Lung (tissue), 11 donors: ENCODE measurements at regions not wholly inside any gene's neighbourhood (a gene's known extent, or its start where the extent isn't known, plus 50 kb on each side); places are given as distances from the start of the nearest gene placed in this dataset.

Source experiments
- ATAC-seq: fragments of 200-7000 bp; cut with Tn5 transposase; one replicate; pipeline ENCODE4 v1.9.1; 2020; ENCODE audit warnings: moderate number of reproducible peaks; ENCODE audit not compliant: insufficient read depth, low FRiP score
- DNase-seq, 3 donors: peaks; one replicate each; pipeline ENCODE4 v3.0.0-alpha.2; 2013 to 2017
- H3K27ac ChIP-seq, 2 donors: one replicate each; pipeline ENCODE4 v1.5.1; 2013; ENCODE audit warnings: mild to moderate bottlenecking in 2 of 2, moderate library complexity in 2 of 2, control low read depth in 1 of 2, inconsistent platforms in 1 of 2, low read depth in 1 of 2, low read length in 1 of 2
- H3K27me3 ChIP-seq, 3 donors: one replicate each; pipeline ENCODE4 v1.5.1; 2013; ENCODE audit warnings: low read length in 2 of 3; ENCODE audit not compliant: control insufficient read depth in 3 of 3, insufficient read depth in 3 of 3
- H3K36me3 ChIP-seq, 4 donors: one replicate each; pipeline ENCODE4 v1.5.1; 2013; ENCODE audit warnings: low read length in 4 of 4, mild to moderate bottlenecking in 1 of 4, moderate library complexity in 1 of 4; ENCODE audit not compliant: control insufficient read depth in 4 of 4, insufficient read depth in 4 of 4
- H3K4me1 ChIP-seq, 5 donors: one replicate each; pipeline ENCODE4 v1.5.1; 2013; ENCODE audit warnings: low read length in 5 of 5, mild to moderate bottlenecking in 2 of 5, moderate library complexity in 1 of 5; ENCODE audit not compliant: control insufficient read depth in 5 of 5, insufficient read depth in 5 of 5
- H3K4me3 ChIP-seq: one replicate; pipeline ENCODE4 v1.5.1; 2013; ENCODE audit warnings: mild to moderate bottlenecking, control low read depth, moderate library complexity
- H3K9ac ChIP-seq, 2 donors: one replicate each; pipeline ENCODE4 v1.5.1; 2013; ENCODE audit warnings: low read length in 2 of 2, control low read depth in 1 of 2; ENCODE audit not compliant: insufficient read depth in 1 of 2
- H3K9me3 ChIP-seq, 4 donors: one replicate each; pipeline ENCODE4 v1.5.1; 2013; ENCODE audit warnings: low read length in 3 of 4, mild to moderate bottlenecking in 1 of 4, moderate library complexity in 1 of 4; ENCODE audit not compliant: control insufficient read depth in 4 of 4, insufficient read depth in 3 of 4
- WGBS, 2 donors: extraction: QIAGEN DNeasy Blood & Tissue Kit; methylation state at CpG; one replicate each; pipeline ENCODE4 v1.1.7; 2013; 5-methylcytosine and 5-hydroxymethylcytosine counted together
- TF ChIP-seq, protein P1 (sequence below): IDR thresholded peaks from 2 replicates; pipeline ENCODE4 v1.5.1; 2012; ENCODE audit warnings: mild to moderate bottlenecking; ENCODE audit errors: control extremely low read depth, extremely low read depth
- donor health status: control.
- donor health status: control.
- donor health status: Bipolar disorder and iron deficiency.
- donor health status: healthy.
- donor health status: DM: yes; HTN: yes; CAD: no.

DNA sequence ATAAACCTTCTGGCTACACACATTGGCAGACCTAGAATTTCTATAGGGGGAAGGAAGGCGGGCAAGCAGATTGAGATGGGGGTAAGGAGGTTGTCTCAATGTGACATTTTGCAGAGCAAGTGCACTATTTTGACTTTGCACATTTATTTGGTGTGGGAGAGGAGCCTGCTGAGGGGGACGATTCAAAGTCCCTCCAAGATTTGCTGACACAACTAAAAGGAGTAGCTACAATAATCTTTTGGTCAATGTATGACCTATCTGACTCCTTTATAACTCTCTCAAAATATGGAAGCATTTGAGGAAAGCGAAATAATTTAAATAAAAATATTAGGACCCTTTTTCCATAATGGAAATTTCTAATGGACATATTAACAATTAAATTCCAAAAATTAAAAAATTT is 274.9 kb upstream of the PPARGC1A start:
- H3K9ac ChIP-seq: no peak overlapping the region
- no peak for DNase-seq
- no peak overlapping the region for H3K4me3 ChIP-seq
- no peaks in the 10 kb centered on the region for H3K9me3 ChIP-seq
- no peaks in the 10 kb centered on the region for H3K36me3 ChIP-seq
- no peak for ATAC-seq
- TF ChIP-seq, protein P1, sequence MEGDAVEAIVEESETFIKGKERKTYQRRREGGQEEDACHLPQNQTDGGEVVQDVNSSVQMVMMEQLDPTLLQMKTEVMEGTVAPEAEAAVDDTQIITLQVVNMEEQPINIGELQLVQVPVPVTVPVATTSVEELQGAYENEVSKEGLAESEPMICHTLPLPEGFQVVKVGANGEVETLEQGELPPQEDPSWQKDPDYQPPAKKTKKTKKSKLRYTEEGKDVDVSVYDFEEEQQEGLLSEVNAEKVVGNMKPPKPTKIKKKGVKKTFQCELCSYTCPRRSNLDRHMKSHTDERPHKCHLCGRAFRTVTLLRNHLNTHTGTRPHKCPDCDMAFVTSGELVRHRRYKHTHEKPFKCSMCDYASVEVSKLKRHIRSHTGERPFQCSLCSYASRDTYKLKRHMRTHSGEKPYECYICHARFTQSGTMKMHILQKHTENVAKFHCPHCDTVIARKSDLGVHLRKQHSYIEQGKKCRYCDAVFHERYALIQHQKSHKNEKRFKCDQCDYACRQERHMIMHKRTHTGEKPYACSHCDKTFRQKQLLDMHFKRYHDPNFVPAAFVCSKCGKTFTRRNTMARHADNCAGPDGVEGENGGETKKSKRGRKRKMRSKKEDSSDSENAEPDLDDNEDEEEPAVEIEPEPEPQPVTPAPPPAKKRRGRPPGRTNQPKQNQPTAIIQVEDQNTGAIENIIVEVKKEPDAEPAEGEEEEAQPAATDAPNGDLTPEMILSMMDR: no peak
- H3K27ac ChIP-seq: no peak overlapping the region
- no peaks in the 10 kb centered on the region for H3K27me3 ChIP-seq
- WGBS, 2 donors: 85 to 90% methylated on average over 3 of the region's 3 CpGs
- H3K4me1 ChIP-seq: peaks cover 0 to 12% (median 0%) of the 10 kb centered on the region in 5 donors

DNA sequence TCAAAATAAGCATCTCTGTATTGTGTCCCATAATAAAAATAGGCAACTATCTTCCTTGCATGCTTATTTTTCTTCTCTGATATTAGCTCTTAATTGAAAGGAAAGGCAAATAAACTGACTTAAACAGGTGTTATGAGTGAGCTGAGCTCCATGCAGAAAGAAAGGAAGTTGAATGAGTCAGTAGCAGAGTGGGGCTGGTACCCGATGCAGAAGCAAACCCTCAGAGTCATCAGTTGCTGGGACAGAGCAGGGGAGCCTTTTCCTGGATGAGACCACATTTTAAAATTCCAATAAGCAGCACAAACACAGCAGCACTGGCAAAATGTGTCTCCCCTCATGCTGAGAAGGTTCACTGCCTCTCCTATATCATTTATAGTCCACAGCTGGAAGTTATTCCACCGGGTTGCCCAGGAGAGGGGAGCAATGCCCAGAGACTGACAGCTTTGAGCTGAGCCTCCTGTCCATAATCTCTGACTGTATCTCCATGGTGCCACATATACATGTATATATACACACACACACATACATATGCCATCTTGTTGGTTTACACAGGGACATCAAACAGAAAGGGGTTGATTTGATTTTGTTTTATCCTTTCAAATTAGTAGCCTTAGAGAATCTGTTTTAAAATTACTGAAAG is 274.3 kb upstream of the PPARGC1A start:
- TF ChIP-seq, protein P1: no peak
- peaks cover 0 to 15% (median 0%) of the 10 kb centered on the region in 5 donors for H3K4me1 ChIP-seq
- H3K9me3 ChIP-seq: no peaks in the 10 kb centered on the region
- 31 to 51% methylated on average over 2 of the region's 2 CpGs for WGBS, 2 donors
- no peak overlapping the region for H3K4me3 ChIP-seq
- no peak overlapping the region for H3K9ac ChIP-seq
- no peaks in the 10 kb centered on the region for H3K27me3 ChIP-seq
- no peak for ATAC-seq
- DNase-seq: no peak
- H3K36me3 ChIP-seq: no peaks in the 10 kb centered on the region
- no peak overlapping the region for H3K27ac ChIP-seq

DNA sequence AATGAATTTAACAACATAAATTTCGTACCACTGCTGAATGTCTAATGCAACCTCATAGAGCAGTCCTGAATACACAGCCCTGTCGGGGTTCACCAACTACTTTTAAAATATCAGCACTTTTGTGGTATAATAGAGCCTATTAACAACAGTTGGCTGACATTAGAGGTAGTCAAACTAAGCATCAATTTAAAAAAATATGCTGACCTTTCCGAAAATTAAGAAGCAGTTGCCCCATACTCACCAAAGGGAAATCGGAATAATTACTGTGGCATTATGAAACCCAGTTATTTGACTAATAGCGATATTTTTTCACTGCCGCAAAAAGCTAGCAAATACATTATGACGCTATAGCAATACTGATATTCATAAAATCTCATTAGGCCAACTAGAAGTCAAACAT is 273.5 kb upstream of the PPARGC1A start:
- H3K4me3 ChIP-seq: no peak overlapping the region
- H3K9ac ChIP-seq: no peak overlapping the region
- H3K4me1 ChIP-seq: peaks cover 0 to 15% (median 0%) of the 10 kb centered on the region in 5 donors
- no peaks in the 10 kb centered on the region for H3K27me3 ChIP-seq
- no peaks in the 10 kb centered on the region for H3K9me3 ChIP-seq
- no peaks in the 10 kb centered on the region for H3K36me3 ChIP-seq
- TF ChIP-seq, protein P1: no peak
- no peak for ATAC-seq
- H3K27ac ChIP-seq: no peak overlapping the region
- WGBS, 2 donors: 90 to 93% methylated on average over 7 of the region's 7 CpGs
- no peak for DNase-seq

DNA sequence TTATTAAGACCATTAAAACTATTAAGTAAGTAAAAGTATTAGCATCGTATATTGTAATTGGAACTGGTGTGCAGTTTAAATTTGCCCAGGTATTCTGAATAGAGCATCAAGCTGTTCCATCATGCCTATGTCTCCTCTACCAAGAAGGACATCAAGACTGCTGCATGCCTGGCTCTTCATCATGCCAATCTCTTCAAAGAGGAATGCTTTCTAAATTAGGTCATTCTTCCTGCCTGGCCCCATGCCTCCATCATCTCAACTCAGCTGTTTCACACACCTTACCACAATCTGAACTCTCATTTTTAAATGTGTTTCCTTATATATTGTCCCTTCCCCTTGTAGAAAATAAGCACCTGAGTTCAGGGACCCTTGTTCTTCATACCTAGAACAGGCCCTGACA is 270.5 kb upstream of the PPARGC1A start:
- H3K27ac ChIP-seq: no peak overlapping the region
- no peak overlapping the region for H3K4me3 ChIP-seq
- WGBS, 2 donors: 85% methylated on average over 1 of the region's 1 CpG
- H3K36me3 ChIP-seq: no peaks in the 10 kb centered on the region
- H3K9me3 ChIP-seq: no peaks in the 10 kb centered on the region
- DNase-seq: no peak
- no peaks in the 10 kb centered on the region for H3K27me3 ChIP-seq
- TF ChIP-seq, protein P1: no peak
- peaks cover 0 to 12% (median 0%) of the 10 kb centered on the region in 5 donors for H3K4me1 ChIP-seq
- no peak for ATAC-seq
- H3K9ac ChIP-seq: no peak overlapping the region
